ENCODE measurements at regions not wholly inside any gene's neighbourhood (a gene's known extent, or its start where the extent isn't known, plus 50 kb on each side); places are given as distances from the start of the nearest gene placed in this dataset.
A peak's percentile ranks its signal among the peaks of the same experiment; 100 is the strongest.

GRCh38 chr10:107865691-107866090 lies 701.2 kb upstream of the SORCS1 start:
- TF ChIP-seq CTCF (conservative IDR thresholded peaks at IDR 0.05): peak; percentile 32
- H3K27ac Mint-ChIP-seq: no peak overlapping the region
- H3K4me3 Mint-ChIP-seq: no peak overlapping the region
- H3K4me1 Mint-ChIP-seq (ENCODE audit: unreplicated experiment): no peaks in the 10 kb centered on the region
- no peak for DNase-seq (ENCODE audit: extremely low spot score, unreplicated experiment)
- no peaks in the 10 kb centered on the region for H3K27me3 Mint-ChIP-seq
- H3K9me3 Mint-ChIP-seq: no peaks in the 10 kb centered on the region
- H3K36me3 Mint-ChIP-seq: no peaks in the 10 kb centered on the region

- Mint-ChIP-seq H3K27ac (no peak overlapping the region), H3K36me3 (no peaks in the 10 kb centered on the region), H3K9me3 (no peaks in the 10 kb centered on the region), H3K4me3 (no peak overlapping the region), H3K27me3 (no peaks in the 10 kb centered on the region), H3K4me1 (ENCODE audit: unreplicated experiment) (no peaks in the 10 kb centered on the region)
- DNase-seq (ENCODE audit: extremely low spot score, unreplicated experiment): no peak
- no peak for TF ChIP-seq CTCF (conservative IDR thresholded peaks at IDR 0.05)
Measured at GRCh38 chr10:107859065-107859464, 694.6 kb upstream of the SORCS1 start.

GRCh38 chr10:107856047-107856315 lies 691.5 kb upstream of the SORCS1 start:
- Mint-ChIP-seq H3K27me3 (no peaks in the 10 kb centered on the region), H3K9me3 (no peaks in the 10 kb centered on the region), H3K4me1 (ENCODE audit: unreplicated experiment) (no peaks in the 10 kb centered on the region), H3K27ac (no peak overlapping the region), H3K4me3 (no peak overlapping the region), H3K36me3 (no peaks in the 10 kb centered on the region)
- TF ChIP-seq CTCF (conservative IDR thresholded peaks at IDR 0.05): no peak
- no peak for DNase-seq (ENCODE audit: extremely low spot score, unreplicated experiment)

GRCh38 chr10:107855301-107856046 lies 691.0 kb upstream of the SORCS1 start:
- Mint-ChIP-seq H3K27ac (no peak overlapping the region), H3K9me3 (no peaks in the 10 kb centered on the region), H3K36me3 (no peaks in the 10 kb centered on the region), H3K4me3 (no peak overlapping the region), H3K27me3 (no peaks in the 10 kb centered on the region), H3K4me1 (ENCODE audit: unreplicated experiment) (no peaks in the 10 kb centered on the region)
- no peak for DNase-seq (ENCODE audit: extremely low spot score, unreplicated experiment)
- TF ChIP-seq CTCF (conservative IDR thresholded peaks at IDR 0.05): no peak

- no peak overlapping the region for H3K4me3 Mint-ChIP-seq
- no peaks in the 10 kb centered on the region for H3K27me3 Mint-ChIP-seq
- H3K27ac Mint-ChIP-seq: no peak overlapping the region
- no peaks in the 10 kb centered on the region for H3K9me3 Mint-ChIP-seq
- TF ChIP-seq CTCF (conservative IDR thresholded peaks at IDR 0.05): no peak
- H3K4me1 Mint-ChIP-seq (ENCODE audit: unreplicated experiment): no peaks in the 10 kb centered on the region
- no peak for DNase-seq (ENCODE audit: extremely low spot score, unreplicated experiment)
- H3K36me3 Mint-ChIP-seq: no peaks in the 10 kb centered on the region
Measured at GRCh38 chr10:107848726-107849360, 684.3 kb upstream of the SORCS1 start.

Data from type B pancreatic cell (in vitro differentiated cells).